Urinary bladder (tissue), 3 donors: ENCODE measurements at regions not wholly inside any gene's neighbourhood (a gene's known extent, or its start where the extent isn't known, plus 50 kb on each side); places are given as distances from the start of the nearest gene placed in this dataset.

Experiments
- DNase-seq: peaks from one replicate; pipeline ENCODE4 v3.0.0-alpha.2; 2015; ENCODE audit errors: extremely low spot score
- H3K27ac ChIP-seq: one replicate; pipeline ENCODE4 v1.5.1; 2013; ENCODE audit warnings: low read depth, mild to moderate bottlenecking, moderate library complexity
- H3K36me3 ChIP-seq: one replicate; pipeline ENCODE4 v1.6.1; 2013; ENCODE audit warnings: mild to moderate bottlenecking, moderate library complexity; ENCODE audit not compliant: insufficient read depth
- H3K4me1 ChIP-seq: one replicate; pipeline ENCODE4 v1.6.1; 2013; ENCODE audit warnings: mild to moderate bottlenecking, moderate library complexity; ENCODE audit not compliant: insufficient read depth
- H3K4me3 ChIP-seq: one replicate; pipeline ENCODE4 v1.5.1; 2013; ENCODE audit warnings: low read depth, low read length
- WGBS: extraction: QIAGEN DNeasy Blood & Tissue Kit; methylation state at CpG from one replicate; pipeline ENCODE4 v1.1.7; 2013; 5-methylcytosine and 5-hydroxymethylcytosine counted together
- donor health status: healthy with polysubstance abuse.
- donor health status: healthy.

DNA sequence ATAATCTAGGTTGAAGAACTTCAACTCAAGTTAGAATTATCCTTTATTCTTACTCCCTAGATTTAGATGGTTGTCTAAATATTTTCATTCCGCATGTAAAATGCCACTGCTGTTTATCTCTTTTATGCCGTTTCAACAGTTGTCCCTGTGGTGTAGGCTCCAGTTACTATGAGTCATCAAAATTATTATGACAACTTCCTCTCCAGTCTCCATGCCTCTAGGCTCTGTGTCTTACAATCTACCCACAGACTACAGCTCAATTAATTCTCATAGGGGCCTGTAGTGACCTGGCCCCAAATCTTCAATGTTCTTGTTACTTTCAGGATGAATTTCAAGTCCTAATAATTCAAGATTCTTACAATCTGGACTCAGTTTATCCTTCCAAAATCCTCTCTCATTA, 105.8 kb upstream of the UNC13C start:
- Histone ChIP-seq H3K4me3 (no peak overlapping the region), H3K4me1 (no peaks in the 10 kb centered on the region), H3K36me3 (no peaks in the 10 kb centered on the region), H3K27ac (no peak overlapping the region)
- DNase-seq: no peak
- 29% methylated on average over 2 of the region's 2 CpGs for WGBS

DNA sequence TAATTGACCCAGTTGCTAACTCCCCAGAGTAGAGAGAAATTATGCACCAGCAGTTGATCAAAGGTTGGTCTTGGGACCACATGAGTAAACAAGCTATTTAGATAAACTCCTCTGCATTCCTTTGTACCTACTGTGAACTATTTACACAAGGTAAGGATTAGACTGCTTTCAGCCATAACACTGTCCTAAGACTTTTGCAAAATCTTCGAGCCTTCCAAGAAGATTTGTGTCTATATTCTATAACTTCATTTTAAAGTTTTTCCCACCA, 108.5 kb upstream of the UNC13C start:
- 74% methylated on average over 1 of the region's 1 CpG for WGBS
- Histone ChIP-seq H3K4me3 (no peak overlapping the region), H3K36me3 (no peaks in the 10 kb centered on the region), H3K27ac (no peak overlapping the region), H3K4me1 (no peaks in the 10 kb centered on the region)
- no peak for DNase-seq

DNA sequence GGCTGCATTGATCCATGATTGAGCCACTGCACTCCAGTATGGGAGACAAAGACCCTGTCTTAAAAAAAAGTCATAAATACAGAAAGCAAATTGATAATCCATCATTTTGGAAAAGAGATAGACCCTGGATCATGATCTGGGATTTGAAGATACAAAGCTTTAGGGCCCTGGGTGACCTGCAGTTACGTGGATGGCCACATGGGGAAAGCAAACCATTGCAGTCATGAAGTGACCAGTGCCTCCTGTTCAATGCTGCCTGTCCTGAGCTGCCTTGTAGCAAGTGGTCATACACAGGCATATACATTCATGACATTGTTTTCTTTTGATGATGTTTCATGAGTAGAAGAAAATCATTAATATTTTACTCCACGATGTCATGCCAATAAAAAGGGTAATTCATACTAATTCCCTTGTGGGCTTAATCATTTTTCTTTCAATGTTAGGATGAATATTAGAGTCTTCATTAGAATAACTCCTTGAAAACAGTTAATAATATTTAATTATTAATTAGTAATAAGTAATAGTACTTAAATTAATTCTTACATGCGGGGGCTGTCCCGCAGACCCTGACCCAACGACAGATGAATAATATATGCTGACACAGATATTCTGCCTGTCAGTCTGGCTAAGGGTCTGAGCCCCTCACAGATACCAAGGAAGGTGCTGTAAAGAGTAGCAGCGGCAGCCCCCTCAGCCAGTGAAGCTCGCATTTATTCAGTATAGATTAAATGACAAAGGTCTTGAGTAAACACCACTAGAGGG, 109.0 kb upstream of the UNC13C start:
- no peaks in the 10 kb centered on the region for H3K4me1 ChIP-seq
- no peak overlapping the region for H3K4me3 ChIP-seq
- H3K27ac ChIP-seq: no peak overlapping the region
- no peak for DNase-seq
- WGBS: 94% methylated on average over 7 of the region's 7 CpGs
- H3K36me3 ChIP-seq: no peaks in the 10 kb centered on the region

DNA sequence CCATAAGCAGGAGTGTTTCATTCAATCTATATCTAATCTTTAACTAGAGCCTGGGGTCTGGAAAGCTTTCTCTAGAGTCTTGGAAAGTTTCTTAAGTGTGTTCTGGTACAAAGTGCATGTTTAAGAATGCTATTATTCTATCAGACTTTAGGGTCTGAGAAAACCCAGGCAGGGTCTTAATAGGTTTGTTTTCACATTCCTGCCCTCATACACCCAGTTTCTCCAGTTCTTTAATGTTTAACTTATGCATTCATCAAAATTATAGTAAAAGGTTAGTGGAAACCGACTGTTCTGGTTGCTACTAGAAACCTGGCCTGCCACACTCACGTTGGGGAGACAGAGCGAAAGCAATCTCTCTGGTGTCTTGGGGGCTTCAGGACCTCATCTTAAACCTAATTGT, 102.9 kb upstream of the WDR72 start:
- no peak overlapping the region for H3K27ac ChIP-seq
- 72% methylated on average over 3 of the region's 3 CpGs for WGBS
- H3K4me1 ChIP-seq: no peaks in the 10 kb centered on the region
- no peak overlapping the region for H3K4me3 ChIP-seq
- peak; percentile 41 for DNase-seq
- no peaks in the 10 kb centered on the region for H3K36me3 ChIP-seq

DNA sequence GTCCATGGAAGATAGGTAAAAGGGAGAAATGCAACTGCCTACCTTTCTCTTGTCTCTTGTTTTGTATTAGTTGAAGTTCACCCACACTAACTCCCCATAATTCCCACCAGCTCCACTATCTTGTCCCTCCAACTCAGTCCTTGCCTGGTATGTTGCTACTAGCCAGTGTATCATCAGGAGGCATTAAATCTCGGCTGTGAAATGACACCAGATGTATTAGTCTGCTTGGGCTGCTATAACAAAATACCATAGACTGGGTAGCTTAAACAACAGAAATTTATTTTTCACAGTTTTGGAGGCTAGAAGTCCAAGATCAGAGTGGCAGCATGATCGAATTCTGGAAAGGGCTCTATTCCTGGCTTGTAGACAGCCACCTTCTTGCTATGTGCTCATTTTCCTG, 102.3 kb upstream of the WDR72 start:
- H3K36me3 ChIP-seq: no peaks in the 10 kb centered on the region
- H3K4me3 ChIP-seq: no peak overlapping the region
- DNase-seq: no peak
- no peak overlapping the region for H3K27ac ChIP-seq
- H3K4me1 ChIP-seq: no peaks in the 10 kb centered on the region
- WGBS: 67% methylated on average over 2 of the region's 2 CpGs

DNA sequence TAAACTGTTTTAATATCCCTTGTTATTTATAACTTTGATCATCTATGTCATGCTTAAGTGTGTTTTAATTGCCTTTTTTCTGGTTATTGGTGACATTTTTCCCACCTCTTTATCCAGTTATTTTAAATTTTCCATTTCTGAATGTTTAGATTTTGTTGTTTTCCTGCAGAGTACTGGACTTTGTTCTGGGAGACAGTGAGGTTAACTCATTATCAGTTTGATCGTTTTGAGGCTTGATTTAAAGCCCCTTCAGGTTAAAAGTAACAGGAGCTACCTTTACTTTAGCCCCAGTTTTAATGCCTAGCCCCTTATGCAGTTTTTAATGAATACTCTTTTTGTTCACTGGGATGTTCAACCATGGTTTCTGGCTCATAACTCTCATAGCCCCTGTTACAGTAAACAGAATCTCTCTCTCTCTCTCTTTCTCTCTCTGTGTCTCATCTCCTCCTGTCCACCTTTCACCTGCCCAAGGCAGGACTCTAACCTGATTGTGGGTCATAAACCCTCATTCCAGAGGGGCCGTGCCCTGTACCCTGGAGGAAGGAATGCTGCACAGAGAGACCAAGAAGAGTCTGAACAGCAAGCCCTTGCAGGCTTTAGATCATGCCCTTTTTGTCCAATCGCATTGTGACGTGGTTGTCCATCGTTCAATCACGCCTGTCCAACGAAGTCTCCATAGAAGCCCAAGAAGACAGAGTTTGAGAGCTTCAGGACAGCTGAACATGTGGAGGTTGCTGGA, 91.8 kb upstream of the WDR72 start:
- H3K27ac ChIP-seq: no peak overlapping the region
- H3K36me3 ChIP-seq: no peaks in the 10 kb centered on the region
- no peaks in the 10 kb centered on the region for H3K4me1 ChIP-seq
- no peak for DNase-seq
- WGBS: 80% methylated on average over 7 of the region's 7 CpGs
- H3K4me3 ChIP-seq: no peak overlapping the region

DNA sequence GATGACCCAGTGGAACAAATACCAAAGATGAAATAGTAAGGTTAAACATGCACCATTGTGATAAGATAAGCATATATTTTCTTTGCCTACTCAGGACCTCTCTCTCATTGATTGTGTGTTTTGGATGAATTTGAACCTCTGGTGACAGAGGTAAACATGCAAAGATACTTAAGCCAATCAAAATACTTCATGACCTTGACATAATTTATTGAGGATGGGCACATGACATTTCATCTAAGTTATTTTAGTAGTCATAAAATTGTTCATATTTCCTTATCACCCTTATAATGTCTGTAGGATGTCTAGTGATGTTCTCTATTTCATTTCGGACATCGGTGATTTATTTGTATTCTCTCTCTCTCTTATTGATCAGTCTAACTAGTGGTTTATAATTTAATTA, 88.3 kb upstream of the WDR72 start:
- no peak for DNase-seq
- WGBS: 96% methylated on average over 2 of the region's 2 CpGs
- Histone ChIP-seq H3K27ac (no peak overlapping the region), H3K4me3 (no peak overlapping the region), H3K4me1 (no peaks in the 10 kb centered on the region), H3K36me3 (no peaks in the 10 kb centered on the region)

DNA sequence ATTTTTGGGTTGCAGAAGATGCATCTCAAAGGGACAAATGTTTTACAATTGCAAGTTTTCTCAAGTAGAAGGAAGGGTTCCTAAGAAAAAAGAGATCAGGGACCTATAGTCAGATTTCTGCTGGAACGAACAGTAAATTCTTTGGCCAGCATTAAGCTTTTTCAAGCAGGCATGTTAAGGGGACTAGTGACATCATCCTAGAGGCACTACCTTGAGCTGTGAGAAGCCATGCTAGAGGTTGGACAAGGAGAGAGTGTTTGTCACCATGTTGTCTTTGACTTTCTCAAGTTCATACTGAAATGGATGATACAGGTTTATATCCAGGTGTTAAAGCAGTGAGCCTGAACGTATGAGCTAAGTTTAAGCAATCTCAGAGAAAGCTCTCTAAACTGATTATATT, 85.2 kb upstream of the WDR72 start:
- Histone ChIP-seq H3K4me1 (no peaks in the 10 kb centered on the region), H3K4me3 (no peak overlapping the region), H3K27ac (no peak overlapping the region), H3K36me3 (no peaks in the 10 kb centered on the region)
- WGBS: 78% methylated on average over 2 of the region's 2 CpGs
- no peak for DNase-seq

DNA sequence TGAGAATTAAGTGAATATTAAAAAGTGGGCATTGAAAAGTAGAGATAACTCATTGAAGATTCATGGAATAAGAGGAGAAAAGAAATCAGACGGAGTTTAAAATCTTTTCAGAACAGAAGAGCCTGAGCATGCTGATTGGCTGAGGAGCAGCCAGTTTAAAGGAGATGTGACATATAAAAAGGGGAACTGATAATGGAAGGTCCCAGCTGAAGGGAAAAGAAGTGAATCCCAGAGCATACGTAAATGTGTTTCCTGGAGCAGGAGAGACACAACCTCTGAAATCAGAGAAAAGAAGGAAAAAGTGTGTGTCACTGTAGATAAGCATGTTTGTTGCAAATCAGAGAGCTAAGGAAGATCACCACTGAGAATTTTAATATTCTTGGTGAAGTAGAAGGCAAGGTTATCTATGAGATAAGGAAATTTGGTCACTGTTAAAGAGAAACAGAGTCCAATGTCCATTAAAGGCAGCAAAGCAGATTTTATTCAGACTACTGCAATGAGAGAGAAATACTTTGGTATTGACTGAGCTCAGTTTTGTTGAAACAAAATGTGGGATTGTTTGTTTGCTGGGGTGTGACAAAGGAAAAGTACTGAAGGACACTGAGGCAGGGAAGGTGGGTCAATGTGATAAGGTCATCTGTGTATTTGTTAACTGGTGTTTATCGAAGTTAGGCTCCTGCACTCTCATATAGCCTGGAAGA, 84.6 kb upstream of the WDR72 start:
- DNase-seq: no peak
- Histone ChIP-seq H3K27ac (no peak overlapping the region), H3K4me1 (no peaks in the 10 kb centered on the region), H3K36me3 (no peaks in the 10 kb centered on the region), H3K4me3 (no peak overlapping the region)
- 74% methylated on average over 3 of the region's 3 CpGs for WGBS

DNA sequence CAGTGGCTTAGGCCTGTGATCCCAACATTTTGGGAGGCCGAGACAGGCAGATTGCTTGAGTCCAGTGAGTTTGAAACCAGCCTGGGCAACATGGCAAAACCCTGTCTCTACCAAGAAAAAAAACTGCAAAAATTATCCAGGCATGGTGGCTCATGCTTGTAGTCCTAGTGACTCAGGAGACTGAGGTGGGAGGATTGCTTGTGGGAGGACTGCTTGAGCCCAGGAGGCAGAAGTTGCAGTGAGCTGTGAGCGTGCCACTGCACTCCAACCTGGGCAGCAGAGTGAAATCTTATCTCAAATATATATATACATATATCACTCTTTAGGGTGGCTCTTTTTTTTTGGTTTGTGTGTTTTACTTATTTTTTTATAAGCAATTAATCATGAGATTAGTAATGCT, 83.7 kb upstream of the WDR72 start:
- 91% methylated on average over 2 of the region's 2 CpGs for WGBS
- H3K4me3 ChIP-seq: no peak overlapping the region
- H3K4me1 ChIP-seq: no peaks in the 10 kb centered on the region
- no peaks in the 10 kb centered on the region for H3K36me3 ChIP-seq
- H3K27ac ChIP-seq: no peak overlapping the region
- no peak for DNase-seq

DNA sequence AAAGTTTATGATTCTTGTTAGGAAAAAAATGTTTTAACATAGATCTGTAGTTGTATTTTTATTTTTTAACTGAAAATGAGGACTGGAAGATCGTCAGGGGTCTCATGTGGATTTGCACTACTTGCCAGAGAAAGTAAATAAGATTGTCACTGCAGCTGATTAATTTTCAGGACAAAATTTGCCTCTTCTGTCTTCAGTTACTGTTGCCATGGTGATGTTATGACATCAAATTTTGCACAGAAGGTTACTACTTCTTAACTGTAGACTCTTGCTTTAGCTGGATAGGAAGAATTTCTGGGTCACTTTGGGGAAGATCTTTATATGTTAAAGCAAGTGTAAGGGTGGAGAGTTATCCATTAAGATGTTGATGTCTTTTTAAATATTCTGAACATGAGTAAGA, 82.2 kb upstream of the WDR72 start:
- no peaks in the 10 kb centered on the region for H3K36me3 ChIP-seq
- H3K4me1 ChIP-seq: no peaks in the 10 kb centered on the region
- DNase-seq: no peak
- no peak overlapping the region for H3K27ac ChIP-seq
- H3K4me3 ChIP-seq: no peak overlapping the region
- WGBS: 23% methylated on average over 1 of the region's 1 CpG

DNA sequence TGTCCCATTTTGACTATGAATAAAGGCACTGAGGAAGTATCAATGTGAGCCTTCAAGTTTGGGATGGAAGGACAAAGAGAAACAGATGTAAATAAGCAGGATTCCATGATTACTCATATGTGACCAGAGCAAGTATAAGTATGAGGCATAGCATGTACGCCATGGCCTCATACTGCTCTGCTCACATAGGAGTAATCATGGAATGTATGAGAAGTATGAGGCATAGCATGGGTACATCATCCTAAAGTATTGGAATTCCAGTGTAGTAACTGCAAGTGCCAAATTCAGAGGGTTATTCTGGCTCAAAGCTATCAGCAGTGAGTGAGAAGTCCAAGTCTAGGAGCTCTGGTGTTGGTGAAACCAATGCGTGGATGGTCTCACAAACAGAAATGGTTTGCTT, 81.2 kb upstream of the WDR72 start:
- H3K36me3 ChIP-seq: no peaks in the 10 kb centered on the region
- DNase-seq: no peak
- no peak overlapping the region for H3K4me3 ChIP-seq
- H3K27ac ChIP-seq: no peak overlapping the region
- 97% methylated on average over 2 of the region's 2 CpGs for WGBS
- H3K4me1 ChIP-seq: no peaks in the 10 kb centered on the region

DNA sequence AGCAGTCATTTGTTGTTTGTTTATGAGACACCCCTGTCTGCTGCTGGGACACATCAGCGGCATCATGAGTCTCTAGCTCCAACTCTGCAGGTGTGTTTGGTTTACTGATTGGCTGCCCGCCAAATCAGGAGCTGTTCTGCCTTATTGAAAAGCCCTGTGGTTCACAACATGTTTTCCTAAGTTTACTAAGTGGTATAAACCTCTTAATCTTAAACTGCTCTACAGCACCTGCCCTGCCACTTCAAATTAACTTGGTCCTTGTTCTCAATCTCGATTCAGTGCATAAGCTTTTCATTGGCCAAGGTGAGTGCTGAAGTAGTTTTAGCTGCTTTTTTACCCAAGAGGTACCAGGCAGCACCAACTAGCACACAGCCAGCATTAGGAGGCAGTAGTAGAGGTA, 77.8 kb upstream of the WDR72 start:
- WGBS: 52% methylated on average over 3 of the region's 3 CpGs
- Histone ChIP-seq H3K27ac (no peak overlapping the region), H3K4me3 (no peak overlapping the region), H3K36me3 (no peaks in the 10 kb centered on the region), H3K4me1 (peaks cover 1% of the 10 kb centered on the region)
- DNase-seq: no peak

DNA sequence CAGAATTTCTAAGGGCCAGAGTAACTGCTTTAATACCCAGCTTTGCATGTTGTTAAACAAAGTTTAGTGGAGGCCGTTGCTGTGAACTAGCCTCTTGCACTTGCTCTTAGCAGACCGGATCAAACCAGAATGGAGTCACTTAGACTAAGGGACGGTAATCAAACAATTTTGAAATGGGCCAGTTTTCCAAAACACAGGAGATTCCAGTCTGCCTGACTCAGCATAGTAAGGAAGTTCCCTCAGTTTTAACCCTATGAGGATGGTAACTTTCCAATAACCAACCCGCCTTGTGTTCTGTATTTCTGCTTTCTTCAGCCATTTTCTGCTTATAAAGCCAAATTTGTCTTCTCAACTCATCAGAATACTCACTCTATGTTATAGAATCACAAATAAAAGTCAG, 77.2 kb upstream of the WDR72 start:
- WGBS: 50% methylated on average over 4 of the region's 4 CpGs
- Histone ChIP-seq H3K4me3 (no peak overlapping the region), H3K4me1 (peaks cover 1% of the 10 kb centered on the region), H3K27ac (no peak overlapping the region), H3K36me3 (no peaks in the 10 kb centered on the region)
- no peak for DNase-seq
